ENCODE measurements at regions not wholly inside any gene's neighbourhood (a gene's known extent, or its start where the extent isn't known, plus 50 kb on each side); places are given as distances from the start of the nearest gene placed in this dataset.

GRCh38 chr10:90398566-90398965, 459.3 kb downstream of the HTR7 start:
- Histone ChIP-seq H3K9ac (ENCODE audit: insufficient read depth, low read depth, low read length) (no peak overlapping the region), H3K79me2 (ENCODE audit: insufficient read depth, low read length) (no peaks in the 10 kb centered on the region), H2AFZ (ENCODE audit: low read length) (no peak overlapping the region), H3K4me3 (replicated peaks in 1 of 3; ENCODE audit: insufficient read depth in 1 of 3, low read depth in 2 of 3, low read length in 3 of 3) (no peak overlapping the region), H4K20me1 (ENCODE audit: insufficient read depth, low read length) (no peaks in the 10 kb centered on the region), H3K4me2 (ENCODE audit: low read depth, low read length) (no peak overlapping the region), H3K27me3 (ENCODE audit: control insufficient read depth in 1 of 2, insufficient read depth in 2 of 2, low read length in 2 of 2) (no peaks in the 10 kb centered on the region), H3K4me1 (ENCODE audit: insufficient read depth, low read length) (no peaks in the 10 kb centered on the region), H3K9me3 (ENCODE audit: low read length) (no peaks in the 10 kb centered on the region), H3K27ac (ENCODE audit: extremely low read length, insufficient read depth, low read length) (no peak overlapping the region), H3K36me3 (replicated peaks in 1 of 2; ENCODE audit: control insufficient read depth in 1 of 2, insufficient read depth in 2 of 2, low read length in 2 of 2) (no peaks in the 10 kb centered on the region)
- intact Hi-C loops (cut with micrococcal nuclease; ENCODE audit: unreplicated experiment) (no loop called here), in situ Hi-C loops (cut with HindIII; ENCODE audit: extremely low pct_ligation_motif_present, low pct_unique_long_range_greater_than_20kb) (no loop called here)
- ATAC-seq (no peak), FAIRE-seq (no peak), DNase-seq (ENCODE audit: low spot score) (no peak)
- ChIA-PET CTCF (ENCODE audit: low intra/inter-chr PET ratio, low total read pairs) (no interaction called here), POLR2A (no interaction called here)
- BruUV-seq (replicated peaks) = no TSS peak
- TF ChIP-seq, protein P1, sequence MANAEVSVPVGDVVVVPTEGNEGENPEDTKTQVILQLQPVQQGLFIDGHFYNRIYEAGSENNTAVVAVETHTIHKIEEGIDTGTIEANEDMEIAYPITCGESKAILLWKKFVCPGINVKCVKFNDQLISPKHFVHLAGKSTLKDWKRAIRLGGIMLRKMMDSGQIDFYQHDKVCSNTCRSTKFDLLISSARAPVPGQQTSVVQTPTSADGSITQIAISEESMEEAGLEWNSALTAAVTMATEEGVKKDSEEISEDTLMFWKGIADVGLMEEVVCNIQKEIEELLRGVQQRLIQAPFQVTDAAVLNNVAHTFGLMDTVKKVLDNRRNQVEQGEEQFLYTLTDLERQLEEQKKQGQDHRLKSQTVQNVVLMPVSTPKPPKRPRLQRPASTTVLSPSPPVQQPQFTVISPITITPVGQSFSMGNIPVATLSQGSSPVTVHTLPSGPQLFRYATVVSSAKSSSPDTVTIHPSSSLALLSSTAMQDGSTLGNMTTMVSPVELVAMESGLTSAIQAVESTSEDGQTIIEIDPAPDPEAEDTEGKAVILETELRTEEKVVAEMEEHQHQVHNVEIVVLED (CRISPR knock-in tag; IDR thresholded peaks at IDR 0.05; ENCODE audit: borderline replicate concordance) = no peak
- TF ChIP-seq ZNF326 (CRISPR knock-in tag; IDR thresholded peaks at IDR 0.05; ENCODE audit: borderline replicate concordance) (no peak), GATA4 (IDR thresholded peaks at IDR 0.05; ENCODE audit: borderline replicate concordance, low read depth) (no peak), SATB2 (CRISPR knock-in tag; IDR thresholded peaks at IDR 0.05) (no peak), ATF5 (CRISPR knock-in tag; IDR thresholded peaks at IDR 0.05; ENCODE audit: low read depth) (no peak), RXRB (CRISPR knock-in tag; IDR thresholded peaks at IDR 0.05; ENCODE audit: borderline replicate concordance) (no peak), ZNF784 (CRISPR knock-in tag; IDR thresholded peaks at IDR 0.05; ENCODE audit: borderline replicate concordance) (no peak), CHD4 (IDR thresholded peaks at IDR 0.05; ENCODE audit: borderline replicate concordance, low read length) (no peak), MIXL1 (CRISPR knock-in tag; IDR thresholded peaks at IDR 0.05) (no peak), CCDC6 (CRISPR knock-in tag; IDR thresholded peaks at IDR 0.05) (no peak), FOXC1 (CRISPR knock-in tag; IDR thresholded peaks at IDR 0.05; ENCODE audit: borderline replicate concordance) (no peak), RFXAP (CRISPR knock-in tag; IDR thresholded peaks at IDR 0.05; ENCODE audit: borderline replicate concordance) (no peak), AGO2 (optimal IDR thresholded peaks at IDR 0.05; ENCODE audit: low read depth, low read length) (no peak), HIC2 (CRISPR knock-in tag; IDR thresholded peaks at IDR 0.05; ENCODE audit: low read depth) (no peak), SP140L (CRISPR knock-in tag; IDR thresholded peaks at IDR 0.05; ENCODE audit: borderline replicate concordance) (no peak), ELF1 (CRISPR knock-in tag; IDR thresholded peaks at IDR 0.05) (no peak)

All from HepG2 (cell line).